HEK293T (cell line): ENCODE measurements at regions not wholly inside any gene's neighbourhood (a gene's known extent, or its start where the extent isn't known, plus 50 kb on each side); places are given as distances from the start of the nearest gene placed in this dataset.

Experiments used
- CTCF ChIA-PET: fragments of 350-600 bp; formaldehyde crosslinking; extraction: SDS; loops from one replicate; lab custom pipeline; 2021; ENCODE audit warnings: antibody characterized with exemption, inconsistent platforms; lab: Yijun Ruan, JAX
- POLR2A ChIA-PET: fragments of 350-600 bp; formaldehyde crosslinking; extraction: SDS; loops from one replicate; lab custom pipeline; 2020; ENCODE audit warnings: antibody characterized with exemption, inconsistent platforms; lab: Yijun Ruan, JAX
- DNase-seq: peaks from one replicate; pipeline ENCODE4 v3.0.0; 2012; ENCODE audit warnings: mixed read lengths; ENCODE audit errors: extremely low spot score
- ARNT ChIP-seq: fragments of 450-650 bp; IDR thresholded peaks from 2 replicates; pipeline ENCODE4 v1.6.1; 2017; ENCODE audit warnings: mild to moderate bottlenecking
- BHLHE40 ChIP-seq: fragments of 450-650 bp; IDR thresholded peaks from 2 replicates; pipeline ENCODE4 v1.6.1; 2016; ENCODE audit warnings: mild to moderate bottlenecking, moderate library complexity, borderline replicate concordance
- CTBP1 ChIP-seq: fragments of 450-650 bp; IDR thresholded peaks from 2 replicates; pipeline ENCODE4 v1.6.1; 2016; ENCODE audit warnings: borderline replicate concordance
- ELF4 ChIP-seq: fragments of 450-650 bp; IDR thresholded peaks from 2 replicates; pipeline ENCODE4 v1.6.1; 2017; ENCODE audit warnings: antibody characterized with exemption
- FOXA1 ChIP-seq: fragments of 450-650 bp; IDR thresholded peaks from 2 replicates; pipeline ENCODE4 v1.6.1; 2016; ENCODE audit warnings: mild to moderate bottlenecking
- FOXK2 ChIP-seq: fragments of 450-650 bp; IDR thresholded peaks from 2 replicates; pipeline ENCODE4 v1.6.1; 2016; ENCODE audit warnings: mild to moderate bottlenecking
- FOXM1 ChIP-seq: fragments of 450-650 bp; IDR thresholded peaks from 2 replicates; pipeline ENCODE4 v1.6.1; 2017; ENCODE audit warnings: mild to moderate bottlenecking, borderline replicate concordance
- HDGF ChIP-seq: fragments of 450-650 bp; IDR thresholded peaks from 2 replicates; pipeline ENCODE4 v1.6.1; 2017; ENCODE audit warnings: antibody characterized with exemption, borderline replicate concordance
- L3MBTL2 ChIP-seq: fragments of 450-650 bp; conservative IDR thresholded peaks from 2 replicates; pipeline ENCODE4 v1.6.1; 2016; ENCODE audit warnings: mild to moderate bottlenecking
- LEF1 ChIP-seq: fragments of 450-650 bp; IDR thresholded peaks from 2 replicates; pipeline ENCODE4 v1.6.1; 2017; ENCODE audit warnings: mild to moderate bottlenecking, borderline replicate concordance
- NFRKB ChIP-seq: fragments of 450-650 bp; IDR thresholded peaks from 2 replicates; pipeline ENCODE4 v1.6.1; 2016; ENCODE audit warnings: mild to moderate bottlenecking, moderate library complexity
- PKNOX1 ChIP-seq: fragments of 450-650 bp; IDR thresholded peaks from 2 replicates; pipeline ENCODE4 v1.6.1; 2016
- SP1 ChIP-seq: fragments of 450-650 bp; IDR thresholded peaks from 2 replicates; pipeline ENCODE4 v1.6.1; 2017
- SUZ12 ChIP-seq: fragments of 450-650 bp; IDR thresholded peaks from 2 replicates; pipeline ENCODE4 v1.6.1; 2016; ENCODE audit warnings: mild to moderate bottlenecking
- TARDBP ChIP-seq: fragments of 450-650 bp; IDR thresholded peaks from 2 replicates; pipeline ENCODE4 v1.6.1; 2016
- ZNF384 ChIP-seq: fragments of 450-650 bp; IDR thresholded peaks from 2 replicates; pipeline ENCODE4 v1.6.1; 2016

GRCh38 chr13:33933810-33934209 lies 115.9 kb downstream of the RFC3 start:
- ChIA-PET POLR2A (no interaction called here), CTCF (no interaction called here)
- DNase-seq, result no peak
- TF ChIP-seq ELF4, result no peak
- TF ChIP-seq L3MBTL2, result no peak
- TF ChIP-seq FOXM1, result no peak
- no peak for TF ChIP-seq FOXK2
- no peak for TF ChIP-seq CTBP1
- no peak for TF ChIP-seq LEF1
- TF ChIP-seq ARNT, result no peak

- no peak for TF ChIP-seq ELF4
- no peak for TF ChIP-seq BHLHE40
- TF ChIP-seq PKNOX1, result no peak
- no peak for TF ChIP-seq ARNT
- CTCF ChIA-PET, result no interaction called here
- POLR2A ChIA-PET, result no interaction called here
- DNase-seq, result no peak
These were observed 116.4 kb downstream of the RFC3 start for GRCh38 chr13:33934343-33934742.

- DNase-seq, result no peak
- POLR2A ChIA-PET, result no interaction called here
- no peak for TF ChIP-seq FOXA1
- no peak for TF ChIP-seq BHLHE40
- CTCF ChIA-PET, result no interaction called here
These were observed 117.0 kb downstream of the RFC3 start for GRCh38 chr13:33934951-33935371.

- POLR2A ChIA-PET, result no interaction called here
- CTCF ChIA-PET, result no interaction called here
- TF ChIP-seq PKNOX1, result no peak
- no peak for TF ChIP-seq HDGF
- TF ChIP-seq L3MBTL2, result no peak
- DNase-seq, result no peak
These were observed 118.0 kb downstream of the RFC3 start for GRCh38 chr13:33935969-33936368.

- CTCF ChIA-PET, result no interaction called here
- no peak for DNase-seq
- no peak for TF ChIP-seq LEF1
- TF ChIP-seq NFRKB, result no peak
- TF ChIP-seq ARNT, result no peak
- no peak for TF ChIP-seq SUZ12
- TF ChIP-seq HDGF, result no peak
- TF ChIP-seq FOXK2, result no peak
- TF ChIP-seq PKNOX1, result no peak
- no peak for TF ChIP-seq TARDBP
- no peak for TF ChIP-seq ELF4
- TF ChIP-seq SP1, result no peak
- POLR2A ChIA-PET, result no interaction called here
These were observed 119.6 kb downstream of the RFC3 start for GRCh38 chr13:33937373-33938098.

- ChIA-PET CTCF (no interaction called here), POLR2A (no interaction called here)
- no peak for DNase-seq
- no peak for TF ChIP-seq TARDBP
- TF ChIP-seq FOXM1, result no peak
These were observed 122.3 kb downstream of the RFC3 start for GRCh38 chr13:33940256-33940655.

- ChIA-PET POLR2A (no interaction called here), CTCF (no interaction called here)
- no peak for DNase-seq
- TF ChIP-seq ZNF384, result no peak; the same call in 1 of the 2 replicates
- no peak for TF ChIP-seq FOXK2
- no peak for TF ChIP-seq FOXA1
These were observed 122.9 kb downstream of the RFC3 start for GRCh38 chr13:33940898-33941297.

- TF ChIP-seq HDGF, result no peak
- TF ChIP-seq CTBP1, result no peak
- POLR2A ChIA-PET, result no interaction called here
- no peak for DNase-seq
- CTCF ChIA-PET, result interaction anchor here (0.6 kb wide), 1 partner anchor 885 kb away, joined by 3 read pairs; no protein-coding TSS in a partner anchor
These were observed 127.5 kb downstream of the RFC3 start for GRCh38 chr13:33945477-33945876.
